ENCODE measurements at regions not wholly inside any gene's neighbourhood (a gene's known extent, or its start where the extent isn't known, plus 50 kb on each side); places are given as distances from the start of the nearest gene placed in this dataset.

- no peak for TF ChIP-seq POLR2A (IDR thresholded peaks at IDR 0.05)
- Histone ChIP-seq H3K4me1 (no peaks in the 10 kb centered on the region), H3K9me3 (no peaks in the 10 kb centered on the region), H3K27ac (no peak overlapping the region), H3K4me3 (no peak overlapping the region), H3K36me3 (no peaks in the 10 kb centered on the region), H3K27me3 (no peaks in the 10 kb centered on the region)
- 63% methylated on average over 3 of the region's 3 CpGs; no CpG with 5 or more reads in 1 of the 2 donors for WGBS, 2 donors (ENCODE audit: low coverage in 1 of 2)
- no peak for ATAC-seq
Observed at GRCh38 chr5:91742550-91742949, 359.4 kb upstream of the ARRDC3 start.

GRCh38 chr5:91741764-91742505, 358.8 kb upstream of the ARRDC3 start:
- no peak for ATAC-seq
- no peaks in the 10 kb centered on the region for H3K9me3 ChIP-seq
- no peaks in the 10 kb centered on the region for H3K27me3 ChIP-seq
- no peak overlapping the region for H3K4me3 ChIP-seq
- TF ChIP-seq POLR2AphosphoS5 (IDR thresholded peaks at IDR 0.05) (no peak), POLR2A (IDR thresholded peaks at IDR 0.05) (no peak), EP300 (IDR thresholded peaks at IDR 0.05) (no peak), CTCF (IDR thresholded peaks at IDR 0.05) (no peak)
- H3K36me3 ChIP-seq: no peaks in the 10 kb centered on the region
- WGBS, 2 donors (ENCODE audit: low coverage in 1 of 2): 42 to 51% methylated on average over 7 of the region's 7 CpGs
- H3K27ac ChIP-seq: no peak overlapping the region
- H3K4me1 ChIP-seq: no peaks in the 10 kb centered on the region

GRCh38 chr5:91730026-91730425, 346.9 kb upstream of the ARRDC3 start:
- Histone ChIP-seq H3K4me3 (no peak overlapping the region), H3K9me3 (no peaks in the 10 kb centered on the region), H3K27ac (no peak overlapping the region), H3K4me1 (no peaks in the 10 kb centered on the region), H3K27me3 (no peaks in the 10 kb centered on the region), H3K36me3 (no peaks in the 10 kb centered on the region)
- WGBS, 2 donors (ENCODE audit: low coverage in 1 of 2): 57 to 89% methylated on average over 1 of the region's 1 CpG
- TF ChIP-seq CTCF (IDR thresholded peaks at IDR 0.05) (no peak), POLR2A (IDR thresholded peaks at IDR 0.05) (no peak), EP300 (IDR thresholded peaks at IDR 0.05) (no peak), POLR2AphosphoS5 (IDR thresholded peaks at IDR 0.05) (no peak)
- no peak for ATAC-seq

GRCh38 chr5:91727463-91727862, 344.3 kb upstream of the ARRDC3 start:
- Histone ChIP-seq H3K27me3 (no peaks in the 10 kb centered on the region), H3K27ac (no peak overlapping the region), H3K4me1 (no peaks in the 10 kb centered on the region), H3K4me3 (no peak overlapping the region), H3K9me3 (no peaks in the 10 kb centered on the region), H3K36me3 (no peaks in the 10 kb centered on the region)
- no peak for ATAC-seq
- no peak for TF ChIP-seq POLR2AphosphoS5 (IDR thresholded peaks at IDR 0.05)
- TF ChIP-seq EP300 (IDR thresholded peaks at IDR 0.05): no peak
- no peak for TF ChIP-seq POLR2A (IDR thresholded peaks at IDR 0.05)
- no peak for TF ChIP-seq CTCF (IDR thresholded peaks at IDR 0.05)
- 7 to 17% methylated on average over 1 of the region's 1 CpG for WGBS, 2 donors (ENCODE audit: low coverage in 1 of 2)

GRCh38 chr5:91722736-91723467, 339.8 kb upstream of the ARRDC3 start:
- Histone ChIP-seq H3K27ac (no peak overlapping the region), H3K36me3 (no peaks in the 10 kb centered on the region), H3K9me3 (no peaks in the 10 kb centered on the region), H3K4me3 (no peak overlapping the region), H3K4me1 (no peaks in the 10 kb centered on the region), H3K27me3 (no peaks in the 10 kb centered on the region)
- no peak for TF ChIP-seq CTCF (IDR thresholded peaks at IDR 0.05)
- no peak for TF ChIP-seq POLR2AphosphoS5 (IDR thresholded peaks at IDR 0.05)
- no peak for TF ChIP-seq POLR2A (IDR thresholded peaks at IDR 0.05)
- no peak for TF ChIP-seq EP300 (IDR thresholded peaks at IDR 0.05)
- WGBS, 2 donors (ENCODE audit: low coverage in 1 of 2): 78 to 81% methylated on average over 8 of the region's 8 CpGs
- no peak for ATAC-seq
